NCI-H187 (cell line): ENCODE measurements at regions not wholly inside any gene's neighbourhood (a gene's known extent, or its start where the extent isn't known, plus 50 kb on each side); places are given as distances from the start of the nearest gene placed in this dataset.
"Not testable (repeated sequence)": the region's sequence is repeated elsewhere in the genome, so short reads cannot be mapped to it uniquely, and the experiment has no call there.

Experiments
- DNase-seq, 2 experiments: peaks; one replicate each; lab custom pipeline; 2025; lab: John Stamatoyannopoulos, UW

DNA sequence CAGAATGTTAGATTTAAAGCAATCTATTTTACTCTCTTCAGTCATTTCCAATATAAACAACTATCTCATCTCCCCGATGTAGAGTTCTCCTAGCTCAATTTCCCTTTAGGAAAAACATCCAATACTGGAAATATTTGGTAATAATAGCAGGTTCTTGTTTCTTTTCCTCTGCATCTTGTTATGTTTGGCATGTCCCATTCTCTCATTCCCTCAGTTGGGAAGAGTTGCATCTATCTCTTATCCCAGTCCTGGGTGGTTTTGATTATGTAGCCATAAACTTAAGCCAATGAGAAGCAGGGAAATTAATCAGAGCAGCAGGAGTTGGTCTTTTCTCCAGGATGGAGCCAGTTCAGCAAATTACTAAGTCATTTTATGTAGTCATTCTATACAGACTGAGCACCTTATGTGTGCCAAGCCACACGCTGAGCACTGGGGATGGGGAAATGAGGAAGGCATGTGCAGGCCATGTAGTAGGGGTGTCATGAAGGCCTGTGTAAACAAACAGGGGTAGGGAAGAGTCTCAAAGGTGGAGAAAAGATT is 418.2 kb upstream of the NFIA start:
- no peak for DNase-seq

DNA sequence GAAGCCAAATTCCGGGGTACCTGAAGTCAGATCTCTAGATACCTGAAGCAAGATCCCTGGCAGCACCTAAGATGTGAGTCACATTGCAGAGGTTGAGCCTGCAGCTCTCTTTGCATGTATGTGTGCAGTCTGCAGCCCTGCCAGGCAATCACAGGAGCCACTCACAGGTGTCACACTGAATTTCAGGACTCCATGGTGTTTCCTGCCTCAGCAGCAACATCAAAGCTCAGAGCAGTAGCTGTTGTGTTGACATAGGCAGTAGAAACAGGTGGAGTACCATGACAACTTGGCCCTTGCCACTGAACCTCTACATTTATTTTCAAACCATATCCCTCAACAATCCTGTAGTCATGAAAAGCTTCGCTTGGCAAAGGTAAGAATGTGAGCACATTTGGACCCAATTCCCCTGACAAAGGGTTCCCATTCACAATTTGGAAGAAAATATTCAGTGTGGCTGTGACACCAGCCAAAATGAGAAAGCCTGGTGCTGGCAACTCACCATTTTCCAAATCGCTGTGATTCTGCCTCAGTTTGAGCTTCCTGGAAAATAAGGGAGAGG is 419.8 kb upstream of the NFIA start:
- DNase-seq, result no peak

DNA sequence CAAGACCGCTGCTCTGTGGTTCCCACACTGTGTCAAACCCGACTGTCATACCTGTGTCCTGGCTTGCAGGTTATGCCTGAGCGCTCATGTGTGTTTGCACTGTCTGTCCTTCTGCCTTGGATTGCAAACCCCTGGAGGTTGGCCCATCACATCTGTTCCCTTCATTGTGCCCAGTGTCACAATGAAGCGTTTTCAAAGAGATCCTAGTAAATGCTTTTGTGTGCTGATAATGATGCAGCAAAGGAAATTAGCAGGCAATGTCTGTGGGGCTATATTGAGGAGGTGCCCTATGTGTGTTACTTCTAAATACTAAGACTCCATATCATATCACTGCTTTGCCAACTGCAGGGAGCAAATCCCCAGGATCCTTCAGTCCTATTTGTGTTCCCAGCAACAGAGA is 424.4 kb upstream of the NFIA start:
- DNase-seq, result no peak

DNA sequence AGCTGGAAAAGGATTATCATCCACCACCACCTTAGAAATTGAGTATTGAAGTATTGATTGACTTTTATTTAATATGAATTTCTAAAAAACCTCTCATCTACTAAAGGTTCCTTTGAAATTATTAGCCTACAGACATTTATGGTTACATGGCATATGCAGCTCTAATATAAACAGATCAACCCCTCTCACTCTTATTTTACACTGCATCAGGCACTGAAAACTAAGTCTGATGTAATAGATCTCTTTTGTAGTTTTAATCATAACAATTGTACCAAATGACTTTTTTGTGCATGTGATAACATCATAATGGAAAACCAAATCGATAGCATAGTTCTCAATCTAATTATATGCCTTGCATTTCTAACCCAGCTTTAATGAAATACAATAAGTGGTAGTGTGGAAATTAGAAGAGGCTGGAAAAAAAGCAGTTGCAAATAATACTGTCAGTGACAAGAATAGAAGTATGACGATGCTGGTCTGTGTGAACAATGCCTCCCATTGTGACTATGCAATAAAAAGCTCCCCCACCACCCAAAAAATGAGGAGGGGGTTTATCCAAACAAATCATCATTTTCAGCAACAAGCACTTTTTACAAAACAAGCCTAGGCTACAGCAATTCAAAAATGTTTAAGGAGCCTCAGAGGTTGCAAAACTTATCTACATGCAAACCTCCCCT is 426.5 kb upstream of the NFIA start:
- no peak for DNase-seq

DNA sequence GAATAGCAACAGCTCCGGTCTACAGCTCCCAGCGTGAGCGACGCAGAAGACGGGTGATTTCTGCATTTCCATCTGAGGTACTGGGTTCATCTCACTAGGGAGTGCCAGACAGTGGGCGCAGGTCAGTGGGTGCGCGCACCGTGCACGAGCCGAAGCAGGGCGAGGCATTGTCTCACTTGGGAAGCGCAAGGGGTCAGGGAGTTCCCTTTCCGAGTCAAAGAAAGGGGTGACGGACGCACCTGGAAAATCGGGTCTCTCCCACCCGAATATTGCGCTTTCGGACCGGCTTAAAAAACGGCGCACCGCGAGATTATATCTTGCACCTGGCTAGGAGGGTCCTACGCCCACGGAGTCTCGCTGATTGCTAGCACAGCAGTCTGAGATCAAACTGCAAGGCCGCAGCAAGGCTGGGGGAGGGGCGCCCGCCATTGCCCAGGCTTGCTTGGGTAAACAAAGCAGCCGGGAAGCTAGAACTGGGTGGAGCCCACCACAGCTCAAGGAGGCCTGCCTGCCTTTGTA is 442.3 kb upstream of the NFIA start:
- not testable (repeated sequence) for DNase-seq

DNA sequence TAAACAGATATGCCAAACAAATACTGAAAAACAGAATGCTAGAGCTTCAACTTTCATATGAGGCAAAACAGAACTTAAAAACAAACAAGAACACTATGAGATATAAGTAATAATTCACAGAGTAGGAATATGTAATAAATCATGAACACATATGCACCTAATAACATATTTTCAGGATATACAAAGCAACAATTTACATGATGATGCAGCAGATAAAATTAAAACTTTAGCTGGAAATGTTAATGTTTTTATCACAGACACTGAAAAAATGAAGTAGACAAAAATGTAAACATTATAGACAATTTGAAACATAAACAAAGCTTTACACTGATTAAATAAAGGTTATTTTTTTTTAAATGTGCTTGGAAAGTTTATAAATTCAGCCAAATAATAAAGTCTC is 443.1 kb upstream of the NFIA start:
- DNase-seq, result no peak

DNA sequence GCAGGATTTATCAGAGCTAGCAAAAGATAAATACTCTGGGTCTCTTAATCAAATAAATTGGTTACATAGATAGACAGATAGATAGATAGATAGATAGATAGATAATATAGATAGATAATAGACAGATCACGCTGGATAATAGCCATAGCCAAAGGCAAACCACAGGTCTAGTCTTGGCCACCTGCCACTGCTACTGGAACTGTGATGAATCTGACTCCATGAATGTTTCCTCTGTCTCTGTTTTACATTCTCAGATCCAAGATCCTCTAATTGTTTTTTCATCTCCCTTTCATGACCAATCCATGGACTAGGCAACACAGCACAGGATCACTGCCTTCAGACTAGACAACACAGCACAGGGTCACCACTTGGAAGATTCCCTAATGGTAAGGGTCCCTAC is 444.7 kb upstream of the NFIA start:
- no peak for DNase-seq

DNA sequence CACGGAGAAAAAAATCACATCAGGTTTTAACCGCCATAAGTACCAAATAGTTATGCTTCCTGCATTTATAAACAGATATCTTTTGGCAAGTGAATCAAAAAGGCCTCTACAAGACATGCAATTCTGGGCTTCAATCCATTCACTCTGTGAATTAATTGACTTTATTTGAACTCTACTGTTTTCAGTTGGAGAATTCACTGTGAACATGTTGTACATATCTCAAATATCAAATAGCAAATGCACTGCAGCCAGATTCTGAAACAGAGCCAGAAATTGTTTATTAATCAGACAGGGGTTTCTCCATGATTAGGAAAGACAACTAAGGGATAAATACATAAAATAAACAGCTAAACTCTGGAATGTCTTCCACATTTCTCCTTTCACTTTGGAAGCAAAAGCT is 445.4 kb upstream of the NFIA start:
- DNase-seq, result no peak

DNA sequence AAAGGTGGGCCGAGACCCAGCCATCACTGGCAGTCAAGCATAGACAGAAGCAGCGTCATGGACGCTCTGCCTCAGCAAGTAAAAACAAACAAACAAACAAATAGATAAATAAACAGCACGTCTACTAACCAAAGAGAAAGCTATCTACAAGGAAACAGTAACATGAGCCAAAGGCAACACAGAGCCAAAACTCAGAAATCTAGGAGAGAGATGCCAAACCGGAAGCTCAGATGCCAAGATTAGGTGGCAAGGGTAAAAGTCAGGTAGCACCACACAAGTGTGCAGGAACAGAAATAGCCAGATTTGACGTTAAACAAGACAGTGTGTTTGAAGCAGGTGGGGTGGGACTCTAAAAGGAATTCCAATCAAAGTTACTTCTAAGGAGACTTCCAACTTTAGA is 448.3 kb upstream of the NFIA start:
- DNase-seq, result no peak

DNA sequence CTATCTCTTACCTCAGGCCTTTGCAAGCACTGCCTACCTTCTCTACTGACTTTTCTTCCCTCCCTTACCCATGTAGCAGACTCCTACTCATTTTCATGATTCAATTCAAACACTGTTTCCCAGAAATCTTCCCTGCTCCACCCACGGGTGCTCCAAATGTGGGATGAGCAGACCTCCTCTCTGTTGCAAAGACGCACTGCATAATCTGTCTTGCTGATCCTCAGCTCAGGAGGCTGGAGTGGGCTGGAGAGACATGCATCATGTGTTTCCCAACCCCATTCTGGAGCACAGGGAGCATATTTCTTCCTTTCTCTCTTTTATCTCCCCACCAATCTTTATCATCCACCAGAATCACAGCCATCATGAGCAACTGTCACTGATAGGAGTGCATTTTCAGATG is 459.9 kb upstream of the NFIA start:
- no peak for DNase-seq

DNA sequence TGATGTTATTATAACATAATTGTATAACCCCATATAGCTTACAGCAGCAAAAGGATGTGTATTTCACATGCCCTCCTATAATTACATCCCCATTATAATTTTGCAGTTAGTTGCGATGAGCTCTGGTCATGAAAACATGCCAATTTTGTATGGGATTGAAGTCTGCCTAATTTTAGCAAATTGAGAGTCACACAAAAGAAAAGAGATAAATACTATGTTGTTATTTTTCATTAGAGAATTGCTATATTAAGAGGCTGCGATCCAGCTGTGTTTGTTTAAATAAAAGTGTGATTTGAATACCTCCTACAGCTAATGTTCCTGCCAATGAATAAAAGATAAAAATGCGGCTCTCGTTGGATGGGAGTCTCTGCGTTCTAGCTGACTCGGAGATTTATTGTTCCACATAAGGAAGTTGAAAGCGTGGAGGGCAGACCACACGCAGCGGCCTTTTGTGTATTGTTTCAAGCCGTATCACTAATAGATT is 461.0 kb upstream of the NFIA start:
- peak; percentile 6 to 27 for DNase-seq

DNA sequence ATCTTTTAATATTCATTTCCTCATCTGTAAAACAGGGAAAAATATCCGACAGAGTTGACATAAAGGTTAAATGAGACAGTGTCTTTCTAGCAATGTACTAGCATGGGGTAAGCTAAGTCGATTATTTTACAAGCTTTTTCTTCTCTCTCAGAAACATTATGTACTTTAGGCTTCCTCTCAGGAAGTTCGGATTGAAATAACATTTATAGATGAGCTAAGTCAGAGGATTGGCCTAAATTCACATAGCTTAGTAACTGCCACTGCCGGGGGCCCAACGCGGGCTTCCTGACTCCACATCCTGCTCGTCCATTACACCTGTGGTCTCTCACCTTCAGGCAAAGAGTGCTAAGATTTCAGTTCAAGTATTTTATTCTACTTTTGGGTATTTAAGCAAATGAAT is 462.3 kb upstream of the NFIA start:
- no peak for DNase-seq

DNA sequence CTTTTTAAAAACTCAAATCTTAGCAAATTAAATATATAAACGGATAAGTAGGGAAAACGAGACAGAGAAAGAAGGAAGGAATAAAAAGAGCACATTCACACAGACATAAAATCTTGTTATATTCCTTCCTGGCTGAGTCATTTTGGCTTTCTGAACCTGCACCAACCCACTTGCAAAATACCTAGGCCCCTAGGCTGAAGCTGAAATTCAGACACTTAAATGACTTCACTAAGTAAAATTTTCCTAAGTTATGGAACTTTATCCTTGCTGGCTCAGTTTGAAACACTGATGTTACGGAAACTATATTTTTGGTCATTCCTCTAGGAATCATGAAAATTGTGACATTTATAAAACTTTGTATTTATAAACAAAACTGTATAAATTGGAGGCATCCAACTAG is 462.8 kb upstream of the NFIA start:
- DNase-seq, result no peak

DNA sequence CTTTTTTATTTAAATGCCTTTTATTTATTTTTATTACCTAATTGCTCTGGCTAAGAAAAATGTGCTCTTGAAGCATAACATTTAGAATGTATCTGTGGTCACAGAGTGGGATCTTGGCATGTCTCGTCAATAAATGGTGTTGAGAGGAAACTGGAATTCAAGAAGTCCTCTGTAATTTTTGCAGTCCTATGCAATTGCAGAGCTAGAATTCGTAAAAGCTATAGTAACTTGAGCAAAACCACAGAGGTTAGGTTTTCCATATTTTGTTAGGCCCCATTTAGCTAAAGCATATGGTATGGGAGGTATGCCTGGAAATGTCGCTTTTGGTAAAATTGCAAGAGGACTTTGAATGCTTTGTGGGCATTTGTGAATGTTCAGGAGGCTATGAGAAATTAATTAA is 466.7 kb upstream of the NFIA start:
- DNase-seq, result no peak

DNA sequence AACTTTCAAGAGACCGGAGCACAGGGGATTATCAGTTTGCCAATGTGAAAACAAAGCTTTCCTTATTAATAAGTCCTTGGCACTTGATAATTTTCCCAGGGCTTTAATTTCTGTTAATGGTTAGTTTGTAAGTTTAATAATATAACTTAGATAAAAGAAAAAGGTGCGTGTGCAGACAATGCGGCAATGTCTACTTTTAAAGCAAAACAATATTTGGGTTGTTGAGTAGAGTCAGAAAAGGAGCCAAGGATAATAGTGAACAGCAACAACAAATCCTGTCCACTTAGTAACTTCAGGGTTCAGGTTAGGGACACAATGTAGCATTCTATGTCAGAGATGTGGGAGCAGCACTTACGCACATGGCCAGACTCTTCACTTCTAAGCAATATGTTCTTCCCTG is 469.6 kb upstream of the NFIA start:
- DNase-seq, result no peak

DNA sequence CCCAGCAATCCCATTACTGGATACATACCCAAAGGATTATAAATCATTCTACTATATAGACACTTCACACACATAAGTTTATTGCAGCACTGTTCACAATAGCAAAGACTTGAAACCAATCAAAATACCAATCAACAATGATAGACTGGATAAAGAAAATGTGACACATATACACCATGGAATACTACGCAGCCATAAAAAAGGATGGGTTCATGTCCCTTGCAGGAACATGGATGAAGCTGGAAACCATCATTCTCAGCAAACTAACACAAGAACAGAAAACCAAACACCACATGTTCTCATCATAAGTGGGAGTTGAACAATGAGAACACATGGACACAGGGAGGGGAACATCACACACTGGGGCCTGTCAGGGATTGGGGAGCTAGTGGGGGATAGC is 475.4 kb upstream of the NFIA start:
- DNase-seq, result not testable (repeated sequence)

DNA sequence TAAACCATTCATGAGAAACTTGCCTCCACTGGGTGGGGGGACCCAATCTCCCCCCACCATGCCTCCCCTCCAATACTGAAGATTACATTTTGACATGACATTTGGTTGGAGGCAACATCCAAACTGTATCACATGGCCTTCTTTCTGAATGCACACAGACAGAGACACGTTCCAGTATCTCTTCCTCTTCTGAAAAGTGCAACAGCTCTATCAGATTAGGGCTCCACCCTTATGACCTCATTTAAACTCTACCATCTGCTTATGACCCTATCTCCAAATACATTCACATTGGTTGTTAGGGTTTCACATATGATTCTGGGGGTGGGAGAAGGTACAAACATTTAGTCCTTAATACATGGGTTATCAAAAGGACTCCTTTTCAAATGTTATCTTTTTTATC is 481.8 kb upstream of the NFIA start:
- DNase-seq, result no peak

DNA sequence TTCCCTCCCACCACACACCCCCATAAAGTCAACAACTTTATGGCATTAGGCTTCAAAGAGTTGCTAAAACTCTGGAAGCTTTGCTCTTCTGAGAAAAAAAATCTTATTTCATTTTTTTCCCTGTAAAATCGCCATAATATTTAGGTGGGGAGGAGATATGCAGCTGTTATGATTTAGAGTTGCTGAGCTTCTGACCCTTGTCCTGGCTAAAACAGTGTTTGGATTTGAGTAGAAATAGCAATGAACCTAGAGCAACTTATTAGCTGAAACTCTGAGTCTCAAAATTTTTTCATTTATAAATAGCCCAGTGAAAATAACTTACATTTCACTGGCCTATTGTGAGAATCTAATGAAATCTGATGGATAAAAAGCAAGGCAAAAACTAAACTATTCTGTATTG is 482.8 kb upstream of the NFIA start:
- no peak for DNase-seq

DNA sequence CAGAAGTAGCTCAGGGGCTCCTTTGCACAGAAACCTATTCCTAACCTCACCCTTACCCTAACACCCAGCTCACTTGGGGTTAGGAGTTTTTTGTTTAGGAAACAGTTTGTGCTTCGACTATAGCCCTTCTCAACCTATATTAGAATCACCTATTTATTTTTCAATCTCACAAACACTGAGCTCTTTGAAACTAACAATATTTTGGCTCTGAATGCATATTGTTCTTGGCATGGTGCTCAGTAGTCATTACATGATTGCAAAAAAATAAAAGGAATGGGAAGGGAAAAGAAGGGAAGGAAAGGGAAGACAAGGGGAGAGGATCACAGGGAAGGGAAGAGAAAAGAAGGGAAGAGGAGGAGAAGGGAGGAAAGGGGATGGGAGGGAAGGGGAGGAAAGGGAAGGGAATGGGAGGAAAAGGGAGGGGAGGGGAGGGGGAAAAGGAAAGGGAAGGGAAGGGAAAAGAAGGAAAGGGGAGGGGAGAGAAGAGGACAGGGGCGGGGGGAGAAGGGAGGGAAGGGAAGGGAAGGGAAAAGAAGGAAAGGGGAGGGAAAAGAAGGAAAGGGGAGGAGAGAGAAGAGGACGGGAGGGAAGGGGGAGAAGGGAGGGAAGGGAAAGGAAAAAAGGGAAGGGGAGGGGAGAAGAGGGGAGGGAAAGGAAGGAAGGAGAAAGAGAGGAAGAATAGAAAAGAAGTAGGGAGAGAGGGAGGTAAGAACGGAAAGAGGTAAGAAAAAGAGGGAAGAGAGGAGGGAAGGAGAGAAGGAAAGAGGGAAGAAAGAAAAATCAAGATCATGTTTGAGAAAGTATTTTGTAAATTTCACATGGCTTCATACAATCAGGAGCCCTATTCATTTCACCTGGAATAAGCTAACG is 484.1 kb upstream of the NFIA start:
- no peak for DNase-seq

DNA sequence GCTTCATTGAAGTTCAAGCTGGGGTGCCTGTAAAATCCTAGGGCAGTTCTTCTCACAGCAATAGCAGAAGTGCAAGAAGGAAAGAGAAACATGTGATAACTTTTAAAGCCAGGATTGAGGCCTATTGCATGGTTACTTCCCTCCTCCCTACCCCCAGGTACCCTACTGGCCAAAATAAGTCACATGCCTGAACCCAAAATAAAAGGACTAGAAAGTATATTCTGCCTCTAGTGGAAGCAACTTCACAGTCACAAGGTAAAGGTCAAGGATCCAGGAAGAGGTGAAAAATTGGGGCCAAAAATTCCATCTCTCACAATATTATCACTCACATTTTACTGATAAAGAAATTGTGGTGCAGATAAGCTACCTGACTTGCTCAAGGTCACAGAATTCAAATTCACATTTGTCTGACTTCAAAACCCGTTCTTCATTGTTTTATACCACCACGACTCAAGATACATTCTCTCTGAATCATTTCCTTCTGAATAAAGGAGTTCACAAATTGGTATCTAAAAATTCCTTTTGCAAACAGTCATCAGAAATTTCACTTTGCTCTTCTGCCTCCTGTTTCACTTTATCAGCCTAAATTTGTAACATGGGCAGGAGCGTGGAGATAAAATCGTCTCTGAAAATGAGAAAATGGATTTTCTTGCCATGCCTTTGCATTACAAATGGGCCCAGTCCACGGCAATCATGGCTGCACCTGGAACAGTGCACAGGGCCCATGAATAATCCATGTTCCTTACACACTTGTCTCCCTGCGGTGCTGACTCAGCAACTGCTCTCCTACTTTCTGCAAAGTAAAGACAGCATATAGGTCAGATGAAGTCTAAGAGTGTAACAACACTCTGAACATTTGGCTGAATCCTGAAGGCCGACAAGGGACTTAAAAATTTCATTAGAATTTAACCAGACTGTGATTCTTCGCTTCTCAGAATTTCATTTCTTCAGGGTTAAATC is 485.3 kb upstream of the NFIA start:
- no peak for DNase-seq

DNA sequence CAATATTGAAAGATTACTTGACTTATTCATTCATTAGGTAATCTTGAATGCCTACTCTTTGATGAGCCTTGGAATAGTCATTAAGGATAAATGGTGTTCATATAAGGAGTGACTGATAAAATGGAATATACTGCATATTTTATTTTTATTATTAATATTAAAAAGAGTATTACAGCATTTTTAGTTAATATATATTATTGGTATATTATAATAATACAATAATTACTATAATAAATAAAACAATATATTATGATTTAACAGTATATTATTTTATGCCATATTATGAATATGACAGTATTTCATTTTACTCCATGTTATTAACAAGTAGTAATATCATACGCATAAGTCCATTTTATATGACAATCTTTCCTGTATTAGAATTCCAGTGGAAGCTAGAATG is 490.8 kb upstream of the NFIA start:
- no peak for DNase-seq

DNA sequence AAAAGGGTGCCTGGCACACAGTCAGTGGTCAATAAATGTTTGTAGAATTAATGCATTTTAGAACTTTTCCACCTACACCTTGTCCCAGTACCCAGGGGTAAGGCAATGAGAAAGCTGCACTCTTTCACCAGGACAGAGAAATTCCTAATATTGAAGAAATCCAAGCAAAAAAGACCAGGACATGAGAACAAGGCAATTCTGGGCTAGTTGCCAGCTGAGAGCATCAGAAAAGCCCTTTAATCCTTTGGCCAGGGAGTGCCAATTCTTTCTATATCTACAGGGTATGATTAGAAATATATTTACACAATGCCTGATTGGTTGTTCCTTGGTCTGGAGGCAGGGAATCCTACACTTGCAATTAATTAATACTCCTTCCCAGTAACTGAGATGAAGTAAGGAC is 492.4 kb upstream of the NFIA start:
- no peak for DNase-seq
